HG02763 (cell line): ENCODE measurements at regions not wholly inside any gene's neighbourhood (a gene's known extent, or its start where the extent isn't known, plus 50 kb on each side); places are given as distances from the start of the nearest gene placed in this dataset.

Experiments
- ATAC-seq: cut with Tn5 transposase; IDR thresholded peaks from one replicate; pipeline ENCODE4 v1.9.1; 2021; ENCODE audit warnings: mild to moderate bottlenecking, moderate library complexity; ENCODE audit not compliant: unreplicated experiment

GRCh38 chr10:10542477-10542876, 475.2 kb upstream of the CELF2 start:
- no peak for ATAC-seq

GRCh38 chr10:10544890-10545289, 472.8 kb upstream of the CELF2 start:
- ATAC-seq: no peak

GRCh38 chr10:10545771-10546170, 471.9 kb upstream of the CELF2 start:
- no peak for ATAC-seq

- no peak for ATAC-seq
Measured at GRCh38 chr10:10551596-10552301, 465.9 kb upstream of the CELF2 start.

- no peak for ATAC-seq
Measured at GRCh38 chr10:10552948-10553347, 464.7 kb upstream of the CELF2 start.

GRCh38 chr10:10564081-10564794, 453.4 kb upstream of the CELF2 start:
- no peak for ATAC-seq

- ATAC-seq: no peak
Measured at GRCh38 chr10:10576937-10577336, 440.7 kb upstream of the CELF2 start.

GRCh38 chr10:10579709-10580108, 438.0 kb upstream of the CELF2 start:
- no peak for ATAC-seq

- no peak for ATAC-seq
Measured at GRCh38 chr10:10584161-10584560, 433.5 kb upstream of the CELF2 start.

- ATAC-seq: no peak
Measured at GRCh38 chr10:10587744-10588393, 429.8 kb upstream of the CELF2 start.

GRCh38 chr10:10589540-10590303, 427.9 kb upstream of the CELF2 start:
- peak; percentile 66 for ATAC-seq

- ATAC-seq: no peak
Measured at GRCh38 chr10:10591715-10592341, 425.8 kb upstream of the CELF2 start.

- no peak for ATAC-seq
Measured at GRCh38 chr10:10596256-10596655, 421.4 kb upstream of the CELF2 start.

- peak; percentile 64 for ATAC-seq
Measured at GRCh38 chr10:10598297-10598696, 419.4 kb upstream of the CELF2 start.

- ATAC-seq: no peak
Measured at GRCh38 chr10:10600004-10600403, 417.7 kb upstream of the CELF2 start.

- no peak for ATAC-seq
Measured at GRCh38 chr10:10605551-10606081, 412.1 kb upstream of the CELF2 start.

GRCh38 chr10:10609379-10609955, 408.2 kb upstream of the CELF2 start:
- no peak for ATAC-seq

- ATAC-seq: no peak
Measured at GRCh38 chr10:10610171-10610570, 407.5 kb upstream of the CELF2 start.

- no peak for ATAC-seq
Measured at GRCh38 chr10:10612151-10612550, 405.5 kb upstream of the CELF2 start.

- ATAC-seq: no peak
Measured at GRCh38 chr10:10613656-10614244, 403.9 kb upstream of the CELF2 start.
